Panc1 (cell line): ENCODE measurements at regions not wholly inside any gene's neighbourhood (a gene's known extent, or its start where the extent isn't known, plus 50 kb on each side); places are given as distances from the start of the nearest gene placed in this dataset.

ENCODE experiments used
- CTCF ChIP-seq: fragments of 450-650 bp; IDR thresholded peaks from 2 replicates; pipeline ENCODE4 v1.5.1; 2017; ENCODE audit warnings: mild to moderate bottlenecking
- SIN3A ChIP-seq: IDR thresholded peaks from 2 replicates; pipeline ENCODE4 v1.6.1; 2012; ENCODE audit warnings: low read depth, mild to moderate bottlenecking, low read length, moderate library complexity, borderline replicate concordance; ENCODE audit not compliant: insufficient read depth

GRCh38 chr19:28886708-28887107, 326.2 kb downstream of the UQCRFS1 start:
- no peak for TF ChIP-seq CTCF
- no peak for TF ChIP-seq SIN3A
